ENCODE measurements at regions not wholly inside any gene's neighbourhood (a gene's known extent, or its start where the extent isn't known, plus 50 kb on each side); places are given as distances from the start of the nearest gene placed in this dataset.

DNA sequence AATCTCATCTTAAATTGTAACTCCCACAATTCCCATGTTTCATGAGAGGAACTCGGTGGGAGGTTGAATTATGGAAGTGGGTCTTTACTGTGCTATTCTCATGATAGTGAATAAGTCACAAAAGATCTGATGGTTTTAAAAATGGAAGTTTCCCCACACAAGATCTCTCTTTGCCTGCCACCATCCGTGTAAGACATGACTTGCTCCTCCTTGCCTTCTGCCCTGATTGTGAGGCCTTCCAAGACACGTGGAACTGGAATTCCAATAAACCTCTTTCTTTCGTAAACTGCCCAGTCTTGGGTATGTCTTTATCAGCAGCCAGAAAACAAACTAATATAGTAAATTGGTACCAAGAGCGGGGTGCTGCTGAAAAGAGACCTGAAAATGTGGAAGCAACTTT lies 761.6 kb upstream of the RGS18 start:
- TF ChIP-seq, protein P1, sequence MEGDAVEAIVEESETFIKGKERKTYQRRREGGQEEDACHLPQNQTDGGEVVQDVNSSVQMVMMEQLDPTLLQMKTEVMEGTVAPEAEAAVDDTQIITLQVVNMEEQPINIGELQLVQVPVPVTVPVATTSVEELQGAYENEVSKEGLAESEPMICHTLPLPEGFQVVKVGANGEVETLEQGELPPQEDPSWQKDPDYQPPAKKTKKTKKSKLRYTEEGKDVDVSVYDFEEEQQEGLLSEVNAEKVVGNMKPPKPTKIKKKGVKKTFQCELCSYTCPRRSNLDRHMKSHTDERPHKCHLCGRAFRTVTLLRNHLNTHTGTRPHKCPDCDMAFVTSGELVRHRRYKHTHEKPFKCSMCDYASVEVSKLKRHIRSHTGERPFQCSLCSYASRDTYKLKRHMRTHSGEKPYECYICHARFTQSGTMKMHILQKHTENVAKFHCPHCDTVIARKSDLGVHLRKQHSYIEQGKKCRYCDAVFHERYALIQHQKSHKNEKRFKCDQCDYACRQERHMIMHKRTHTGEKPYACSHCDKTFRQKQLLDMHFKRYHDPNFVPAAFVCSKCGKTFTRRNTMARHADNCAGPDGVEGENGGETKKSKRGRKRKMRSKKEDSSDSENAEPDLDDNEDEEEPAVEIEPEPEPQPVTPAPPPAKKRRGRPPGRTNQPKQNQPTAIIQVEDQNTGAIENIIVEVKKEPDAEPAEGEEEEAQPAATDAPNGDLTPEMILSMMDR (IDR thresholded peaks at IDR 0.05; ENCODE audit: low read depth, low read length) = no peak
- no peak for TF ChIP-seq MYC (IDR thresholded peaks at IDR 0.05; ENCODE audit: low read depth, low read length)

Measured in NB4 (cell line).